ENCODE measurements at regions not wholly inside any gene's neighbourhood (a gene's known extent, or its start where the extent isn't known, plus 50 kb on each side); places are given as distances from the start of the nearest gene placed in this dataset.
"Not testable (repeated sequence)": the region's sequence is repeated elsewhere in the genome, so short reads cannot be mapped to it uniquely, and the experiment has no call there.

DNA sequence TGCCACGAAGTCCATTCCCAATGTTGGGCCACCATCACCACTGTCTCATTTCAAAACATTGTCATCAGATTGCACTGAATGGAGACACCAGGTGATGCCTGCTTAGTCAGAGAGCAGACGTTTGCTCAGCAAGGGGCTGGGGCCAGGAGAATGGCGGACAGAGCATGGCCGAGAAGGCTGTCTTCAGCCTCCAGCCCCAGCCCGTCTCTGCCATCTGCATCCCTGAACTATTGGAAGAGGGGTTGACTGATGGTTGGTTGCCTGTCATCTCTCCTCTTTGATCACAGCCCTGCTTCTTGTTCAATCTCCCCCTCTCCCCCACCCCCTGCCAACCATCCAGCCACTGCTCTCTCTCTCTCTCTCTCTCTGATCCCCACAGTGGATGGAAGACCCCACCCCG is 140.9 kb downstream of the SHOX start:
- no peak overlapping the region for H3K27ac Mint-ChIP-seq
- H3K36me3 Mint-ChIP-seq: no peaks in the 10 kb centered on the region
- H3K4me3 Mint-ChIP-seq: no peak overlapping the region
- ATAC-seq: no peak
- peaks cover 0 to 7% of the 10 kb centered on the region in 2 donors for H3K27me3 Mint-ChIP-seq
- H3K4me1 Mint-ChIP-seq (ENCODE audit: low read depth in 2 of 2): no peaks in the 10 kb centered on the region
- no peak for DNase-seq (ENCODE audit: low spot score)
- no peaks in the 10 kb centered on the region for H3K9me3 Mint-ChIP-seq

DNA sequence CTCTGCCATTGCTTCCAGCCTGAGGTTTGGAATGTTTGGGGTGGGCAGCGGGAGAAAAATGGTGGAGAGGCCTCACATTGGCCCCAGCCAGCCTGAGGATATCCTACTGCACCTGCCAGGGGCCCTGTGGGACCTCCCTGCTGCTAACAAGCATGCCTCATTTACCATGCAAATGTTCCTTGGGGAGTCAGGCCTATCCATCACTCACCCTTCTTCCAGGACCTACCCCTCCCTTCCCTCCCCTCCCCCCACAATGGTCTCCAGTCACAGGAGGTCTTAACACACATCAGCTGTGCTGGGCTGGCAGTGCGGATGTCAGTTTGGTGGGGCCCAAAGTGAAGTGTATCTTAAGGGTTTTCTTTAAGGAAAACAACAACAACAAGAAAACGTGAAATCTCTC is 139.2 kb downstream of the SHOX start:
- Mint-ChIP-seq H3K27me3 (peaks cover 0 to 6% of the 10 kb centered on the region in 2 donors), H3K27ac (no peak overlapping the region), H3K36me3 (no peaks in the 10 kb centered on the region), H3K4me1 (ENCODE audit: low read depth in 2 of 2) (no peaks in the 10 kb centered on the region), H3K9me3 (no peaks in the 10 kb centered on the region), H3K4me3 (no peak overlapping the region)
- no peak for ATAC-seq
- DNase-seq (ENCODE audit: low spot score): no peak

DNA sequence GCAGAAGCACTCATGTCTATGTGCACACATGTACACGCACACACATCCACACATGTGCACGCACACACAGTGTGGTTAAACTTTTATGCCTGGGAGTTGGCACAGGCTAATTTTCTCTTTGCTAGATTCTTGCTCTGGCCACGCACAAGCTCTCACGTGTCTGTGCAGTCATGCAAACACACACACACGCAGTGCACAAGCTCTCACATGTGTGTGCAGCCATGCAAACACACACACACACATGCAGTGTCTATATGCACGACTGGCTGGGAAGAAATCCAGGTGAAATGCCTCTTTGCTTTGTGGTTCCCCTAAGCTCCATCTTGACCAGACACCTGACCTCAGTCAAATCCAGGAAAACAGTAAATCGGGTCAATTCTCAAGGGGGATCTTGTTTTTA is 138.0 kb downstream of the SHOX start:
- no peak for ATAC-seq
- H3K36me3 Mint-ChIP-seq: no peaks in the 10 kb centered on the region

DNA sequence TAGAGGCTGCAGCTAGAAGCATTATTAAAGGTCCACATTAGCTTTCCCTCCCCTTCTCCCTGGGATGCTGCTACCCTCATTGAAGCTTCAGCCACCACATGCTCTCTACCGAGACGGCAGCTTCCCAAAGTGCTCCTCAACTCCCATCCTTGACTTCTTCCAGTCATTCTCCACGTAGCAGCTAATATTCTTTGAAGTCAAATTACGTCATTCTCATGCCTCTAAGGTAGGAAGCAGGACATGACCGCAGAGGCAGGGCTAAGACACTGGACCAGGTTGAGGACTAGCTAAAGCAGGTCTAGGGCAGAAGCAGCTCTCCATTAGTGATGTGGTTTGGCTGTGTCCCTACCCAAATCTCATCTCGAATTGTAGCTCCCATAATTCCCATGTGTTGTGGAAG is 128.3 kb downstream of the SHOX start:
- DNase-seq (ENCODE audit: low spot score) (no peak), ATAC-seq (no peak)
- no peaks in the 10 kb centered on the region for H3K4me1 Mint-ChIP-seq (ENCODE audit: low read depth in 2 of 2)
- no peak overlapping the region for H3K27ac Mint-ChIP-seq
- H3K4me3 Mint-ChIP-seq: no peak overlapping the region
- no peaks in the 10 kb centered on the region for H3K36me3 Mint-ChIP-seq
- H3K9me3 Mint-ChIP-seq: no peaks in the 10 kb centered on the region
- peaks cover 11 to 13% of the 10 kb centered on the region in 2 donors for H3K27me3 Mint-ChIP-seq

More for the DNA sequence above, 138.0 kb downstream of the SHOX start:
- Mint-ChIP-seq H3K4me3 (no peak overlapping the region), H3K27me3 (peaks cover 0 to 6% of the 10 kb centered on the region in 2 donors), H3K4me1 (ENCODE audit: low read depth in 2 of 2) (no peaks in the 10 kb centered on the region), H3K9me3 (no peaks in the 10 kb centered on the region), H3K27ac (no peak overlapping the region)
- DNase-seq (ENCODE audit: low spot score): no peak

DNA sequence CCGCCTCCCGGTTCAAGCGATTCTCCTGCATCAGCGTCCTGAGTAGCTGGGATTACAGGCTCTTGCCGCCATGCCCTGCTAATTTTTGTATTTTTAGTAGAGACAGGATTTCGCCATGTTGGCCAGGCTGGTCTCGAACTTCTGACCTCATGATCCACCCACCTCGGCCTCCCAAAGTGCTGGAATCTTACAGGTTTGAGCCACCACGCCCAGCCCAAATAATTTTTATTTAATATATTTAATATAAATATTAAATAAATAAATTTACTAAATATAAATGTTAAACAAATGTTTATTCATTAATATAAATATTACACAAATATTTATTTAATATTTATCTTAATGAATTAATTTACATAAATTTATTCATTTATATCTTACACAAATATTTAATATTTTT is 120.2 kb downstream of the SHOX start:
- Mint-ChIP-seq H3K27me3 (peaks cover 3 to 5% of the 10 kb centered on the region in 2 donors), H3K4me1 (ENCODE audit: low read depth in 2 of 2) (no peaks in the 10 kb centered on the region), H3K9me3 (peaks cover under 1% of the 10 kb centered on the region), H3K27ac (no peak overlapping the region), H3K4me3 (no peak overlapping the region), H3K36me3 (peaks cover 4% of the 10 kb centered on the region)
- DNase-seq (ENCODE audit: low spot score) (no peak), ATAC-seq (no peak)

DNA sequence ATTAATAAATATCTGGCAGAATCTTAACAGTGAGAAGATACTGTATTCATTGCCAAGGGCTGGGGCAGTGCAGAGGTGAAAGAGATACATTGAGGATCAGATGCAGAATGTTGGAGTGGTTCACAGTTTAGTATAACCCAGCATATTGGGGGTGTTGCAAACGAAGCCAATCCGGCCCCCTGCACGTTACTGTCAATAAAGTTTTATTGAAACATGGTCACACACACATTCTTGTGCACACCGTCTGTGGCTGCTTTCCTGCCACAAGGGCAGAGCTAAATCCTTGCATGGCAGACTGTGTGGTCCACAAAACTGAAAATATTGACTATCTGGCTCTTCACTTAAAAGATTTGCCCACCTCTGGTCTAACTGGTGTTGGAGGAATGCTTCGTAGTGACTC is 119.7 kb downstream of the SHOX start:
- ATAC-seq (no peak), DNase-seq (ENCODE audit: low spot score) (no peak)
- Mint-ChIP-seq H3K36me3 (peaks cover 4% of the 10 kb centered on the region), H3K4me1 (ENCODE audit: low read depth in 2 of 2) (no peaks in the 10 kb centered on the region), H3K27me3 (peaks cover 3 to 5% of the 10 kb centered on the region in 2 donors), H3K4me3 (no peak overlapping the region), H3K27ac (no peak overlapping the region), H3K9me3 (peaks cover 3% of the 10 kb centered on the region)

DNA sequence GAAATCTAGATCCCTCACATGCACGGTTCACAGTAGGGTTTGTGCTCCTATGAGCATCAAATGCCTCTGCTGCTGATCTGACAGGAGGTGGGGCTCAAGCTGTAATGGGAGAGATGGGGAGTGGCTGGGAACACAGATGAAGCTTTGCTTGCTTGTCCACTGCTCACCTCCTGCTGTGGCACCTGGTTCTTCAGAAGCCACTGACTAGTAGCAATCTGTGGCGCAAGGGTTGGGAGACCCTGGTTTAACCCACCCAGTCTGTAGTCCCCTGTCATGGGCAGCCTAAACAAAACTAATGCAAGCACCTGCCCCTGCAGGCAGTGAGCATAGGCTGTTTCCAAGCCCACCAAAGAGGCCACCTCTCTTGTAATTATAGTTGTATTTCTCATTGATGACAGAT is 116.6 kb downstream of the SHOX start:
- H3K4me1 Mint-ChIP-seq (ENCODE audit: low read depth in 2 of 2): peaks cover 0 to 4% of the 10 kb centered on the region in 2 donors
- ATAC-seq (no peak), DNase-seq (ENCODE audit: low spot score) (no peak)
- H3K4me3 Mint-ChIP-seq: no peak overlapping the region
- H3K9me3 Mint-ChIP-seq: peaks cover 15% of the 10 kb centered on the region
- H3K27me3 Mint-ChIP-seq: peaks cover 3 to 5% of the 10 kb centered on the region in 2 donors
- no peak overlapping the region for H3K27ac Mint-ChIP-seq
- peaks cover 10% of the 10 kb centered on the region for H3K36me3 Mint-ChIP-seq

DNA sequence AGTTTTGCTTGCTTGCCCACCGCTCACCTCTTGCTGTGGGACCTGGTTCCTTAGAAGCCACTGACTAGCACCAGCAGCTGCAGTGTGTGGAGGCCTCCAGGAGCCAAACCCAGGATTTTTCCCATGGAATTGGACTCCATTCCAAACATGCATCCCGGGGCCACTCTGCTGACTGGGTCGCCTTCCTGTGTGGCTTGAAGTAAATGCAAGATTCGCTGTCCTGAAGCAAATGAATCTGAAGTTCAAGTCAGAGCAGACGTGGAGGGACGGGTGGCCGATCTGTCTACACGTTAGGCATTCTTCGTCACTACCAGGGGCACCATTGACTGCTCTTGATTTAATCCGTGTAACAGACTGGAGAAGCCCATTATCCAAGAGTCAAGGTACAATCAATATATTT is 109.0 kb downstream of the SHOX start:
- Mint-ChIP-seq H3K4me3 (no peak overlapping the region), H3K27me3 (no peaks in the 10 kb centered on the region), H3K9me3 (peaks cover 21% of the 10 kb centered on the region), H3K36me3 (peaks cover 6% of the 10 kb centered on the region), H3K4me1 (ENCODE audit: low read depth in 2 of 2) (peaks cover 0 to 4% of the 10 kb centered on the region in 2 donors), H3K27ac (no peak overlapping the region)
- DNase-seq (ENCODE audit: low spot score) (no peak), ATAC-seq (no peak)

DNA sequence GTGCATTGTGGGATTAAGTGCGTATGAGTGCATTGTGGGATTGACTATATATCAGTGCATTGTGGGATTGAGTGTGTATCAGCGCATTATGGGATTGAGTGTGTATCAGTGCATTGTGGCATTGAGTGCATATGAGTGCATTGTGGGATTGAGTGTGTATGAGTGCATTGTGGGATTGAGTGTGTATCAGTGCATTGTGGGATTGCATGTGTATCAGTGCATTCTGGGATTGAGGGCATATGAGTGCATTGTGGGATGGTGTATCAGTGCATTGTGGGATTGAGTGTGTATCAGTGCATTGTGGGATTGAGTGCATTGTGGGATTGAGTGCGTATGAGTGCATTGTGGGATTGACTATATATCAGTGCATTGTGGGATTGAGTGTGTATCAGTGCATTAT is 106.4 kb downstream of the SHOX start:
- not testable (repeated sequence) for DNase-seq (ENCODE audit: low spot score); H3K27ac Mint-ChIP-seq; H3K4me3 Mint-ChIP-seq; H3K36me3 Mint-ChIP-seq; ATAC-seq; H3K4me1 Mint-ChIP-seq (ENCODE audit: low read depth in 2 of 2); H3K27me3 Mint-ChIP-seq; H3K9me3 Mint-ChIP-seq

DNA sequence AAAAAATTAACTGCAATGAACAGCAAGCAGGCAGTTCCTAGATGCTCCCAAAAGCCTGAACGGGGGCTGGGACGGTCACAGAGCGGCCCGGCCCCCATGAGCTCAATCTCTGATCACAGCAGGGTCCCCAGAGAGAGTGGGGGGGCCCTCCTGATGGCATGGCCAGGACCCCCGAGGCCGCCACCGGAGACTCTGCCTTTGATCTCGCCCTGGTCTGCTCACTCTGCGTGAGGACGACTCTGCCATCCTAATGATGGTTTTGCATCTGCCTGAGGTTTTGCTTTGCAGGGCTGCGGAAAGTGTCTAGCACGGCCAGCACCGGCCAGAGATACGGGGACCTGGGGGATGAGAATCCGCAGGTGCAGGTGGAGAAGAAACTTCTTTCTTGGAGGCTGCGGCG is 103.8 kb downstream of the SHOX start:
- no peaks in the 10 kb centered on the region for H3K9me3 Mint-ChIP-seq
- H3K4me3 Mint-ChIP-seq: no peak overlapping the region
- H3K4me1 Mint-ChIP-seq (ENCODE audit: low read depth in 2 of 2): no peaks in the 10 kb centered on the region
- H3K27me3 Mint-ChIP-seq: no peaks in the 10 kb centered on the region
- no peaks in the 10 kb centered on the region for H3K36me3 Mint-ChIP-seq
- DNase-seq (ENCODE audit: low spot score) (no peak), ATAC-seq (no peak)
- no peak overlapping the region for H3K27ac Mint-ChIP-seq

DNA sequence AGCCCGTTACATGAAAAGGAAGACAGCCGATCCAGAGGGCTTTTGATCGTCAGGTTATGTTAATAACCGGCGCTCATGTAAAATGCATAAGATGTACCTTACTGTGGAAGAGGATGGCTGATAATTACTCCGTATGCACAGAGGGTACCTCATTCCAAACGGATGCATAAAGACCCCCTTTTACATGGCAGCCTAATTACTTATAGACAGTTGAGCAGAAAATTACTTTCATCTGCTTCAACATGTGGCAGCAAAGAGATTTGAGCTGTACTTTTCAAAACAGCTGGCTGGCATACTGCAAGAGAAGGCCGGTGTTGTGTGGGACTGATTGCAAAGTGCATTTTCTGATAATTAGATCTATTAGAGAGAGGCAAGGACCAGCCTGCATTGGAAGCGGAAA is 103.4 kb downstream of the SHOX start:
- DNase-seq (ENCODE audit: low spot score) (no peak), ATAC-seq (no peak)
- no peaks in the 10 kb centered on the region for H3K36me3 Mint-ChIP-seq
- H3K9me3 Mint-ChIP-seq: no peaks in the 10 kb centered on the region
- no peak overlapping the region for H3K27ac Mint-ChIP-seq
- H3K4me3 Mint-ChIP-seq: no peak overlapping the region
- no peaks in the 10 kb centered on the region for H3K4me1 Mint-ChIP-seq (ENCODE audit: low read depth in 2 of 2)
- no peaks in the 10 kb centered on the region for H3K27me3 Mint-ChIP-seq

DNA sequence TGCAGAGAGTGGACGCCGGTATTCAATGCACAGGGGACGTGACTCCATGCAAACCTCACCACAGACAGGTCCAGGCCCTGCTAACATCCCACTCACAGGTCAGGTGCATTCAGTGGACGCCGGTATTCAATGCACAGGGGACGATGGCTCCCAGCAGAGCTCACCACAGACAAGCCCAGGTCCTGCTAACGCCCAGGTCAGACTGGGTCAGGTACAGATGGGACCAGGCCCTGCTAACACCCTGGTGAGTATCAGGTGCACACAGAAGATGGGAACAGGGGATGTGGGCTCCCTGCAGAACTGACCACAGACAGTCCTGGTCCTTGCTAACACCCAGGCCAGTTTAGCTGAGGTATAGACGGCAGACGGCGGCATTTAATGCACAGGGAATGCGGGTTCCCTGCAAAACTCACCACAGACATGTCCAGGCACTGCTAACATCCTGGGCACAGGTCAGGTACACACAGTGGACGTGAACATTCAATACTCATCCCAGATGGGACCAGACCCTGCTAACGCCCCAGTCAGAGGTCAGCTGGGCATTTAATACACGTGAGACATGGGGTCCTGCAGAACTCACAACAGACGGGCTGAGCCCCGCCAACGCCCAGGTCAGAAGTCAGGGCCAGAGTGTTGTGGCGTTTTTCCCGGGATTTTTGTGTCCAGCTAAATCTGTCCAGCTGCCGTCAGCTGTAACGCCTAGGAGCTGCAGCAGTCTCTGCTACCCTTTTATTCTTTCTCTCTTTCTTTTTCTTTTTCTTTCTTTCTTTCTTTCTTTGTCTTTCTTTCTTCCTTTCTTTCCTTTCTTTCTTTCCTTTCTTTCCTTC is 99.2 kb downstream of the SHOX start:
- Mint-ChIP-seq H3K4me3 (no peak overlapping the region), H3K27me3 (no peaks in the 10 kb centered on the region), H3K4me1 (ENCODE audit: low read depth in 2 of 2) (no peaks in the 10 kb centered on the region), H3K36me3 (no peaks in the 10 kb centered on the region), H3K9me3 (no peaks in the 10 kb centered on the region), H3K27ac (no peak overlapping the region)
- ATAC-seq (peak in 1 of 2 donors; percentile 46), DNase-seq (ENCODE audit: low spot score) (no peak)

DNA sequence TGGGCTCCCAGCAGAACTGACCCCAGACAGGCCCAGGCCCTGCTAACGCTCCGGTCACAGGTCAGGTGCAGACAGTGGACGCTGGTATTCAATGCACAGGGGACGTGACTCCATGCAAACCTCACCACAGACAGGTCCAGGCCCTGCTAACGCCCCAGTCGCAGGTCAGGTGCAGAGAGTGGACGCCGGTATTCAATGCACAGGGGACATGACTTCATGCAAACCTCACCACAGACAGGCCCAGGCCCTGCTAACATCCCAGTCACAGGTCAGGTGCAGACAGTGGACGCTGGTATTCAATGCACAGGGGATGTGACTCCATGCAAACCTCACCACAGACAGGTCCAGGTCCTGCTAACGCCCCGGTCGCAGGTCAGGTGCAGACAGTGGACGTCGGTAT is 98.5 kb downstream of the SHOX start:
- H3K9me3 Mint-ChIP-seq; H3K27ac Mint-ChIP-seq; DNase-seq (ENCODE audit: low spot score); H3K4me3 Mint-ChIP-seq; H3K27me3 Mint-ChIP-seq; H3K36me3 Mint-ChIP-seq; ATAC-seq; H3K4me1 Mint-ChIP-seq (ENCODE audit: low read depth in 2 of 2): not testable (repeated sequence)

DNA sequence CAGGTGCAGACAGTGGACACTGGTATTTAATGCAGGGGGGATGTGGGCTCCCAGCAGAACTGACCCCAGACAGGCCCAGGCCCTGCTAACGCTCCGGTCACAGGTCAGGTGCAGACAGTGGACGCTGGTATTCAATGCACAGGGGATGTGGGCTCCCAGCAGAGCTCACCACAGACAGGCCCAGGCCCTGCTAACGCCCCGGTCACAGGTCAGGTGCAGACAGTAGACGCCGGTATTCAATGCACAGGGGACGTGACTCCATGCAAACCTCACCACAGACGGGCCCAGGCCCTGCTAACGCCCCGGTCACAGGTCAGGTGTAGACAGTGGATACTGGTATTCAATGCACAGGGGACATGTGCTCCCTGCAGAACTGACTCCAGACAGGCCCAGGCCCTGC is 98.0 kb downstream of the SHOX start:
- not testable (repeated sequence) for H3K4me3 Mint-ChIP-seq; H3K4me1 Mint-ChIP-seq (ENCODE audit: low read depth in 2 of 2); H3K27ac Mint-ChIP-seq; H3K36me3 Mint-ChIP-seq; DNase-seq (ENCODE audit: low spot score); H3K27me3 Mint-ChIP-seq; H3K9me3 Mint-ChIP-seq; ATAC-seq

All from natural killer cell treated with Interleukin-12 subunit alpha and Interleukin-12 subunit beta and Interleukin-15 and Interleukin-18, amount 100 ng/mL, for 72 hours (primary cell).